H1 (cell line): ENCODE measurements at regions not wholly inside any gene's neighbourhood (a gene's known extent, or its start where the extent isn't known, plus 50 kb on each side); places are given as distances from the start of the nearest gene placed in this dataset.

Experiments
- CTCF ChIA-PET: fragments of 300-600 bp; sonication (Branson Sonifier 250); formaldehyde crosslinking; loops from one replicate; lab custom pipeline; 2021; ENCODE audit not compliant: partially characterized antibody; lab: Charles Lee
- POLR2A ChIA-PET: fragments of 300-600 bp; sonication (Branson Sonifier 250); formaldehyde crosslinking; loops from one replicate; lab custom pipeline; 2021; ENCODE audit warnings: inconsistent platforms; ENCODE audit not compliant: partially characterized antibody; lab: Charles Lee
- DNase-seq, 2 experiments: peaks; one replicate each; pipeline versions ENCODE4 v3.0.0 to v3.0.0-alpha.2; 2010 to 2022; ENCODE audit warnings: low spot score in 2 of 2, low read depth in 1 of 2, mixed read lengths in 1 of 2
- FAIRE-seq: peaks from 2 replicates; lab custom pipeline; 2011; peaks lifted over from hg19 to GRCh38; lab: Jason Lieb, UNC
- H2AFZ ChIP-seq: 2 replicates; pipeline ENCODE4 v1.8.1; 2012; ENCODE audit warnings: low read length, inconsistent platforms
- H2AK5ac ChIP-seq: 2 replicates; pipeline ENCODE4 v1.6.1; 2013; ENCODE audit warnings: low read depth, low read length
- H2BK120ac ChIP-seq: replicated peaks from 2 replicates; pipeline ENCODE3; 2013; ENCODE audit warnings: low read depth, low read length, inconsistent platforms
- H2BK12ac ChIP-seq: 2 replicates; pipeline ENCODE4 v1.6.1; 2013; ENCODE audit warnings: low read depth, low read length
- H2BK15ac ChIP-seq: 2 replicates; pipeline ENCODE4 v1.6.1; 2013; ENCODE audit warnings: low read length
- H2BK20ac ChIP-seq: 2 replicates; pipeline ENCODE4 v1.6.1; 2013; ENCODE audit warnings: low read length
- H2BK5ac ChIP-seq: 2 replicates; pipeline ENCODE4 v1.6.1; 2013; ENCODE audit warnings: low read depth, low read length
- H3K14ac ChIP-seq: 2 replicates; pipeline ENCODE4 v1.6.1; 2013; ENCODE audit warnings: inconsistent platforms; ENCODE audit not compliant: insufficient read length
- H3K18ac ChIP-seq: 2 replicates; pipeline ENCODE4 v1.6.1; 2013; ENCODE audit warnings: low read length; ENCODE audit errors: extremely low read depth
- H3K23ac ChIP-seq: 2 replicates; pipeline ENCODE4 v1.6.1; 2013; ENCODE audit warnings: inconsistent platforms; ENCODE audit not compliant: insufficient read length
- H3K23me2 ChIP-seq: 2 replicates; pipeline ENCODE4 v1.6.1; 2013; ENCODE audit warnings: low read depth, low read length
- H3K27ac ChIP-seq: 2 replicates; pipeline ENCODE4 v1.6.1; 2011; ENCODE audit warnings: low read depth, low read length, inconsistent platforms
- H3K27me3 ChIP-seq, 4 experiments: replicated peaks in 1 of 4; 1 replicate in 1 of 4; 2 replicates in 3 of 4; pipeline versions ENCODE4 v1.6.1 to v1.8.1; 2011 to 2013; ENCODE audit warnings: low read length in 3 of 4, mild to moderate bottlenecking in 3 of 4, inconsistent platforms in 2 of 4, mixed read lengths in 2 of 4, moderate library complexity in 1 of 4; ENCODE audit not compliant: control insufficient read depth in 3 of 4, insufficient read depth in 3 of 4; ENCODE audit errors: extremely low read depth in 1 of 4
- H3K36me3 ChIP-seq, 4 experiments: 2 replicates each; pipeline versions ENCODE4 v1.6.1 to v1.8.1; 2011 to 2013; ENCODE audit warnings: mild to moderate bottlenecking in 4 of 4, low read length in 3 of 4, moderate library complexity in 2 of 4, control low read depth in 1 of 4, inconsistent platforms in 1 of 4; ENCODE audit not compliant: insufficient read depth in 4 of 4, control insufficient read depth in 2 of 4
- H3K4ac ChIP-seq: replicated peaks from 2 replicates; pipeline ENCODE3; 2013; ENCODE audit warnings: low read length, low read depth, mixed read lengths, inconsistent platforms; ENCODE audit not compliant: insufficient read length
- H3K4me1 ChIP-seq, 4 experiments: replicated peaks in 1 of 4; 1 replicate in 1 of 4; 2 replicates in 3 of 4; pipeline versions ENCODE4 v1.6.1 to v1.8.1; 2011 to 2013; ENCODE audit warnings: low read length in 3 of 4, inconsistent platforms in 2 of 4, mixed read lengths in 1 of 4; ENCODE audit not compliant: insufficient read depth in 4 of 4, control insufficient read depth in 3 of 4
- H3K4me2 ChIP-seq, 2 experiments: 2 replicates each; pipeline versions ENCODE4 v1.6.1 to v1.8.1; 2011 to 2013; ENCODE audit warnings: low read depth in 2 of 2, low read length in 2 of 2, control low read depth in 1 of 2, inconsistent platforms in 1 of 2, mild to moderate bottlenecking in 1 of 2; ENCODE audit not compliant: insufficient read depth in 1 of 2
- H3K4me3 ChIP-seq, 4 experiments: fragments of 200-600, 300-600 bp in 1 of 4; sonication (generic), shearing (Covaris generic), sonication (Bioruptor Twin) in 1 of 4; 2 replicates each; pipeline versions ENCODE4 v1.5.1 to v1.8.1; 2011 to 2016; ENCODE audit warnings: low read length in 4 of 4, low read depth in 3 of 4, control low read depth in 2 of 4, inconsistent platforms in 2 of 4, mild to moderate bottlenecking in 2 of 4, mixed read lengths in 1 of 4, moderate library complexity in 1 of 4; ENCODE audit not compliant: insufficient read depth in 2 of 4; ENCODE audit errors: extremely low read depth in 1 of 4
- H3K56ac ChIP-seq: replicated peaks from 2 replicates; pipeline ENCODE3; 2013; ENCODE audit warnings: low read depth, mild to moderate bottlenecking, mixed read lengths, low read length, inconsistent platforms; ENCODE audit not compliant: insufficient read length
- H3K79me1 ChIP-seq: 2 replicates; pipeline ENCODE4 v1.6.1; 2013; ENCODE audit warnings: low read depth, low read length, control low read depth
- H3K79me2 ChIP-seq, 2 experiments: 2 replicates each; pipeline versions ENCODE4 v1.6.1 to v1.8.1; 2012 to 2013; ENCODE audit warnings: low read length in 2 of 2, mild to moderate bottlenecking in 2 of 2, inconsistent platforms in 1 of 2; ENCODE audit not compliant: insufficient read depth in 2 of 2, control insufficient read depth in 1 of 2
- H3K9ac ChIP-seq, 4 experiments: replicated peaks in 1 of 4; 1 replicate in 1 of 4; 2 replicates in 3 of 4; pipeline versions ENCODE4 v1.6.1 to v1.8.1; 2011 to 2013; ENCODE audit warnings: low read depth in 3 of 4, low read length in 3 of 4, control low read depth in 2 of 4, mild to moderate bottlenecking in 2 of 4, moderate library complexity in 2 of 4, inconsistent platforms in 1 of 4; ENCODE audit errors: extremely low read depth in 1 of 4
- H3K9me3 ChIP-seq, 2 experiments: 2 replicates each; pipeline versions ENCODE4 v1.6.1 to v1.8.1; 2012 to 2013; ENCODE audit warnings: mild to moderate bottlenecking in 2 of 2, moderate library complexity in 2 of 2, control low read depth in 1 of 2, inconsistent platforms in 1 of 2, low read depth in 1 of 2, low read length in 1 of 2, mixed read lengths in 1 of 2; ENCODE audit not compliant: insufficient read depth in 2 of 2
- H4K20me1 ChIP-seq, 2 experiments: replicated peaks in 1 of 2; 2 replicates each; pipeline versions ENCODE3 to v1.8.1; 2011 to 2013; ENCODE audit warnings: inconsistent platforms in 2 of 2, low read length in 2 of 2, mild to moderate bottlenecking in 1 of 2; ENCODE audit not compliant: insufficient read depth in 2 of 2, control insufficient read depth in 1 of 2
- H4K5ac ChIP-seq: 2 replicates; pipeline ENCODE4 v1.6.1; 2013; ENCODE audit warnings: low read length, low read depth, mixed read lengths, inconsistent platforms; ENCODE audit not compliant: insufficient read length
- H4K8ac ChIP-seq: 2 replicates; pipeline ENCODE4 v1.8.0; 2013; ENCODE audit warnings: mild to moderate bottlenecking, moderate library complexity, low read length, inconsistent platforms; ENCODE audit not compliant: insufficient read depth; ENCODE audit errors: extremely low read depth
- H4K91ac ChIP-seq: replicated peaks from 2 replicates; pipeline ENCODE3; 2013; ENCODE audit warnings: low read length, mixed read lengths, inconsistent platforms; ENCODE audit not compliant: insufficient read length
- CHD2 ChIP-seq: IDR thresholded peaks from 2 replicates; pipeline ENCODE4 v1.6.1; 2012; ENCODE audit warnings: low read length, improper control_type of control experiment
- WGBS, 2 experiments: shearing (Covaris generic) in 1 of 2; methylation state at CpG; one replicate each; pipeline versions ENCODE4 v1.1.6 to v1.1.7; 2013 to 2015; ENCODE audit warnings: low lambda C conversion rate in 2 of 2, mixed read lengths in 2 of 2, inconsistent platforms in 1 of 2, low coverage in 1 of 2, missing lambda C conversion rate in 1 of 2; ENCODE audit not compliant: insufficient replicate concordance in 2 of 2, insufficient coverage in 1 of 2, insufficient read length in 1 of 2; ENCODE audit errors: extremely low coverage in 1 of 2, missing lambda C conversion rate in 1 of 2; 5-methylcytosine and 5-hydroxymethylcytosine counted together

GRCh38 chr14:87351007-87351406, 642.0 kb downstream of the GALC start:
- H3K56ac ChIP-seq: no peak overlapping the region
- H3K4ac ChIP-seq: no peak overlapping the region
- FAIRE-seq (no peak), DNase-seq (no peak)
- H3K79me2 ChIP-seq: no peaks in the 10 kb centered on the region
- H2BK12ac ChIP-seq: no peak overlapping the region
- H3K4me3 ChIP-seq: no peak overlapping the region
- no peaks in the 10 kb centered on the region for H3K36me3 ChIP-seq
- no peaks in the 10 kb centered on the region for H3K79me1 ChIP-seq
- H4K20me1 ChIP-seq: no peaks in the 10 kb centered on the region
- H4K8ac ChIP-seq: no peak overlapping the region
- H3K9ac ChIP-seq: no peak overlapping the region
- H3K4me1 ChIP-seq: no peaks in the 10 kb centered on the region
- no peak for TF ChIP-seq CHD2
- H3K23ac ChIP-seq: no peak overlapping the region
- no peak overlapping the region for H2BK120ac ChIP-seq
- no peak overlapping the region for H4K91ac ChIP-seq
- no peak overlapping the region for H3K27ac ChIP-seq
- no peak overlapping the region for H3K4me2 ChIP-seq
- ChIA-PET POLR2A (no interaction called here), CTCF (interaction anchor here (1.8 kb wide), 1 partner anchor 238 kb away, joined by 5 read pairs; no protein-coding TSS in a partner anchor)
- H3K18ac ChIP-seq: no peak overlapping the region
- no peaks in the 10 kb centered on the region for H3K23me2 ChIP-seq
- no peak overlapping the region for H2BK20ac ChIP-seq
- no peak overlapping the region for H2AK5ac ChIP-seq
- no peak overlapping the region for H2BK5ac ChIP-seq
- no peaks in the 10 kb centered on the region for H3K27me3 ChIP-seq
- H2AFZ ChIP-seq: no peak overlapping the region
- 87% methylated on average over 7 of the region's 7 CpGs; no CpG with 5 or more reads in 1 of the 2 experiments for WGBS, 2 experiments
- no peaks in the 10 kb centered on the region for H3K9me3 ChIP-seq
- no peak overlapping the region for H2BK15ac ChIP-seq
- H4K5ac ChIP-seq: no peak overlapping the region
- H3K14ac ChIP-seq: no peak overlapping the region
